HepG2 (cell line): ENCODE measurements at regions not wholly inside any gene's neighbourhood (a gene's known extent, or its start where the extent isn't known, plus 50 kb on each side); places are given as distances from the start of the nearest gene placed in this dataset.

Experiments used
- ATF2 ChIP-seq: sonication (generic); formaldehyde crosslinking; IDR thresholded peaks from 2 replicates; pipeline ENCODE4 v1.4.0; 2020; ENCODE audit warnings: missing genetic modification reagents
- GATAD2A ChIP-seq: IDR thresholded peaks from 2 replicates; pipeline ENCODE4 v1.6.1; 2016
- IKZF1 ChIP-seq: fragments of 450-650 bp; IDR thresholded peaks from 2 replicates; pipeline ENCODE4 v1.7.1; 2016
- NCOA2 ChIP-seq: sonication (generic); formaldehyde crosslinking; IDR thresholded peaks from 2 replicates; pipeline ENCODE4 v1.8.0; 2022; ENCODE audit warnings: inconsistent platforms
- NFE2 ChIP-seq: sonication (generic); formaldehyde crosslinking; IDR thresholded peaks from 2 replicates; pipeline ENCODE4 v1.4.0; 2020; ENCODE audit warnings: missing genetic modification reagents
- PAWR ChIP-seq: sonication (generic); formaldehyde crosslinking; IDR thresholded peaks from 2 replicates; pipeline ENCODE4 v1.4.0; 2020; ENCODE audit warnings: missing genetic modification reagents, mild to moderate bottlenecking, borderline replicate concordance
- RFXAP ChIP-seq: sonication (generic); formaldehyde crosslinking; IDR thresholded peaks from 2 replicates; pipeline ENCODE4 v1.4.0; 2020; ENCODE audit warnings: missing genetic modification reagents, borderline replicate concordance
- SIX1 ChIP-seq: sonication (generic); formaldehyde crosslinking; IDR thresholded peaks from 2 replicates; pipeline ENCODE4 v1.4.0; 2020; ENCODE audit warnings: missing genetic modification reagents, borderline replicate concordance
- ZNF138 ChIP-seq: sonication (generic); formaldehyde crosslinking; IDR thresholded peaks from 2 replicates; pipeline ENCODE4 v1.5.0; 2020; ENCODE audit warnings: mild to moderate bottlenecking, low read depth, missing genetic modification reagents
- ZNF264 ChIP-seq: sonication (generic); formaldehyde crosslinking; IDR thresholded peaks from 2 replicates; pipeline ENCODE4 v1.4.0; 2020; ENCODE audit warnings: missing genetic modification reagents
- ZNF414 ChIP-seq: sonication (generic); formaldehyde crosslinking; IDR thresholded peaks from 2 replicates; pipeline ENCODE4 v1.5.0; 2020; ENCODE audit warnings: missing genetic modification reagents
- ZNF552 ChIP-seq: sonication (generic); formaldehyde crosslinking; IDR thresholded peaks from 2 replicates; pipeline ENCODE4 v1.9.0; 2022; ENCODE audit warnings: missing genetic modification reagents, mild to moderate bottlenecking, borderline replicate concordance
- TF ChIP-seq, protein P1 (sequence below): sonication (generic); formaldehyde crosslinking; IDR thresholded peaks from 2 replicates; pipeline ENCODE4 v1.5.0; 2020; ENCODE audit warnings: missing genetic modification reagents
- TF ChIP-seq, protein P2 (sequence below): sonication (generic); formaldehyde crosslinking; conservative IDR thresholded peaks from 2 replicates; pipeline ENCODE4 v1.5.0; 2020; ENCODE audit warnings: missing genetic modification reagents
- TF ChIP-seq, protein P3 (sequence below): sonication (generic); formaldehyde crosslinking; IDR thresholded peaks from 2 replicates; pipeline ENCODE4 v1.9.0; 2021; ENCODE audit warnings: missing genetic modification reagents, borderline replicate concordance
- TF ChIP-seq, protein P4 (sequence below), 2 experiments: sonication (generic) in 1 of 2; formaldehyde crosslinking in 1 of 2; IDR thresholded peaks; 2 replicates each; pipeline versions ENCODE4 v1.4.0 to v1.6.1; 2016 to 2020; ENCODE audit warnings: borderline replicate concordance in 1 of 2, low read depth in 1 of 2, mild to moderate bottlenecking in 1 of 2, missing genetic modification reagents in 1 of 2

DNA sequence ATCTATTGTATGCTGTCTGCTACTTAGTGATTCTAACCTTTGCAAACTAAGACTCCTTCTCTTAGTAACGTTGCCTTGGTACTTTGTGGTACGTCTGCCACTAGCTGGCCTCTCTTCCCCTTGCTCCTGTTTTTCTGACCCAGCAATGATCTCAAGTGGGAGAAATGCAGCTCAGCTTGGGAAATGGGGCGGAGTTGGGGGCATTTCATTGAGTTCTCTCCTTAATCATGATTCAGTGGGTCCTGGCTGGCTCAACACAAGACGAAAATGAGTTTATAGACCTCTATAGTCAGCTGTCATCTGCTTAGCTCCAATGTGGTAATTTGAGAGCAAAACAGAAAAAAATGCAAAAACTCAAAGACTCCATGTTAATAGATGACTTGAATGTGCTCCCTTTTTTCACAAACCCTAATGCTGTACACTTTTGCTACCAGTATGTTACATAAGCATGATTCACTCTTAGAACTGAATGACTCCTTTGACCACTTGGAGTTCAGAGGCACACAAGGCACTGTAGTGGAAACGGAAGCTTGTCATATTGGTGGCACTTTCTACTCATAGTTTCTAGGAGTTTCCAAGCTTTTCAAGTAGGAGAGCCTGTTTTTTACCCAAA, 55.3 kb upstream of the SOX4 start (continued):
- TF ChIP-seq, protein P1, sequence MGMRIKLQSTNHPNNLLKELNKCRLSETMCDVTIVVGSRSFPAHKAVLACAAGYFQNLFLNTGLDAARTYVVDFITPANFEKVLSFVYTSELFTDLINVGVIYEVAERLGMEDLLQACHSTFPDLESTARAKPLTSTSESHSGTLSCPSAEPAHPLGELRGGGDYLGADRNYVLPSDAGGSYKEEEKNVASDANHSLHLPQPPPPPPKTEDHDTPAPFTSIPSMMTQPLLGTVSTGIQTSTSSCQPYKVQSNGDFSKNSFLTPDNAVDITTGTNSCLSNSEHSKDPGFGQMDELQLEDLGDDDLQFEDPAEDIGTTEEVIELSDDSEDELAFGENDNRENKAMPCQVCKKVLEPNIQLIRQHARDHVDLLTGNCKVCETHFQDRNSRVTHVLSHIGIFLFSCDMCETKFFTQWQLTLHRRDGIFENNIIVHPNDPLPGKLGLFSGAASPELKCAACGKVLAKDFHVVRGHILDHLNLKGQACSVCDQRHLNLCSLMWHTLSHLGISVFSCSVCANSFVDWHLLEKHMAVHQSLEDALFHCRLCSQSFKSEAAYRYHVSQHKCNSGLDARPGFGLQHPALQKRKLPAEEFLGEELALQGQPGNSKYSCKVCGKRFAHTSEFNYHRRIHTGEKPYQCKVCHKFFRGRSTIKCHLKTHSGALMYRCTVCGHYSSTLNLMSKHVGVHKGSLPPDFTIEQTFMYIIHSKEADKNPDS (CRISPR knock-in tag): no peak
- TF ChIP-seq IKZF1 (no peak), ZNF264 (CRISPR knock-in tag) (no peak), ZNF138 (CRISPR knock-in tag) (no peak), ZNF414 (CRISPR knock-in tag) (no peak), PAWR (no peak), NCOA2 (no peak), ATF2 (CRISPR knock-in tag) (no peak), GATAD2A (CRISPR knock-in tag) (peak; percentile 61), SIX1 (CRISPR knock-in tag) (no peak), ZNF552 (no peak), RFXAP (CRISPR knock-in tag) (no peak), NFE2 (no peak)
- TF ChIP-seq, protein P2, sequence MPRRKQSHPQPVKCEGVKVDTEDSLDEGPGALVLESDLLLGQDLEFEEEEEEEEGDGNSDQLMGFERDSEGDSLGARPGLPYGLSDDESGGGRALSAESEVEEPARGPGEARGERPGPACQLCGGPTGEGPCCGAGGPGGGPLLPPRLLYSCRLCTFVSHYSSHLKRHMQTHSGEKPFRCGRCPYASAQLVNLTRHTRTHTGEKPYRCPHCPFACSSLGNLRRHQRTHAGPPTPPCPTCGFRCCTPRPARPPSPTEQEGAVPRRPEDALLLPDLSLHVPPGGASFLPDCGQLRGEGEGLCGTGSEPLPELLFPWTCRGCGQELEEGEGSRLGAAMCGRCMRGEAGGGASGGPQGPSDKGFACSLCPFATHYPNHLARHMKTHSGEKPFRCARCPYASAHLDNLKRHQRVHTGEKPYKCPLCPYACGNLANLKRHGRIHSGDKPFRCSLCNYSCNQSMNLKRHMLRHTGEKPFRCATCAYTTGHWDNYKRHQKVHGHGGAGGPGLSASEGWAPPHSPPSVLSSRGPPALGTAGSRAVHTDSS (CRISPR knock-in tag): no peak
- TF ChIP-seq, protein P3, sequence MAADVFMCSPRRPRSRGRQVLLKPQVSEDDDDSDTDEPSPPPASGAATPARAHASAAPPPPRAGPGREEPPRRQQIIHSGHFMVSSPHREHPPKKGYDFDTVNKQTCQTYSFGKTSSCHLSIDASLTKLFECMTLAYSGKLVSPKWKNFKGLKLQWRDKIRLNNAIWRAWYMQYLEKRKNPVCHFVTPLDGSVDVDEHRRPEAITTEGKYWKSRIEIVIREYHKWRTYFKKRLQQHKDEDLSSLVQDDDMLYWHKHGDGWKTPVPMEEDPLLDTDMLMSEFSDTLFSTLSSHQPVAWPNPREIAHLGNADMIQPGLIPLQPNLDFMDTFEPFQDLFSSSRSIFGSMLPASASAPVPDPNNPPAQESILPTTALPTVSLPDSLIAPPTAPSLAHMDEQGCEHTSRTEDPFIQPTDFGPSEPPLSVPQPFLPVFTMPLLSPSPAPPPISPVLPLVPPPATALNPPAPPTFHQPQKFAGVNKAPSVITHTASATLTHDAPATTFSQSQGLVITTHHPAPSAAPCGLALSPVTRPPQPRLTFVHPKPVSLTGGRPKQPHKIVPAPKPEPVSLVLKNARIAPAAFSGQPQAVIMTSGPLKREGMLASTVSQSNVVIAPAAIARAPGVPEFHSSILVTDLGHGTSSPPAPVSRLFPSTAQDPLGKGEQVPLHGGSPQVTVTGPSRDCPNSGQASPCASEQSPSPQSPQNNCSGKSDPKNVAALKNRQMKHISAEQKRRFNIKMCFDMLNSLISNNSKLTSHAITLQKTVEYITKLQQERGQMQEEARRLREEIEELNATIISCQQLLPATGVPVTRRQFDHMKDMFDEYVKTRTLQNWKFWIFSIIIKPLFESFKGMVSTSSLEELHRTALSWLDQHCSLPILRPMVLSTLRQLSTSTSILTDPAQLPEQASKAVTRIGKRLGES (CRISPR knock-in tag): no peak
- TF ChIP-seq, protein P4, sequence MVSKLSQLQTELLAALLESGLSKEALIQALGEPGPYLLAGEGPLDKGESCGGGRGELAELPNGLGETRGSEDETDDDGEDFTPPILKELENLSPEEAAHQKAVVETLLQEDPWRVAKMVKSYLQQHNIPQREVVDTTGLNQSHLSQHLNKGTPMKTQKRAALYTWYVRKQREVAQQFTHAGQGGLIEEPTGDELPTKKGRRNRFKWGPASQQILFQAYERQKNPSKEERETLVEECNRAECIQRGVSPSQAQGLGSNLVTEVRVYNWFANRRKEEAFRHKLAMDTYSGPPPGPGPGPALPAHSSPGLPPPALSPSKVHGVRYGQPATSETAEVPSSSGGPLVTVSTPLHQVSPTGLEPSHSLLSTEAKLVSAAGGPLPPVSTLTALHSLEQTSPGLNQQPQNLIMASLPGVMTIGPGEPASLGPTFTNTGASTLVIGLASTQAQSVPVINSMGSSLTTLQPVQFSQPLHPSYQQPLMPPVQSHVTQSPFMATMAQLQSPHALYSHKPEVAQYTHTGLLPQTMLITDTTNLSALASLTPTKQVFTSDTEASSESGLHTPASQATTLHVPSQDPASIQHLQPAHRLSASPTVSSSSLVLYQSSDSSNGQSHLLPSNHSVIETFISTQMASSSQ (IDR thresholded peaks at IDR 0.05; ENCODE audit: low read depth): no peak
- TF ChIP-seq, protein P4 (CRISPR knock-in tag; IDR thresholded peaks at IDR 0.05; ENCODE audit: borderline replicate concordance): no peak
